ENCODE measurements at regions not wholly inside any gene's neighbourhood (a gene's known extent, or its start where the extent isn't known, plus 50 kb on each side); places are given as distances from the start of the nearest gene placed in this dataset.

DNA sequence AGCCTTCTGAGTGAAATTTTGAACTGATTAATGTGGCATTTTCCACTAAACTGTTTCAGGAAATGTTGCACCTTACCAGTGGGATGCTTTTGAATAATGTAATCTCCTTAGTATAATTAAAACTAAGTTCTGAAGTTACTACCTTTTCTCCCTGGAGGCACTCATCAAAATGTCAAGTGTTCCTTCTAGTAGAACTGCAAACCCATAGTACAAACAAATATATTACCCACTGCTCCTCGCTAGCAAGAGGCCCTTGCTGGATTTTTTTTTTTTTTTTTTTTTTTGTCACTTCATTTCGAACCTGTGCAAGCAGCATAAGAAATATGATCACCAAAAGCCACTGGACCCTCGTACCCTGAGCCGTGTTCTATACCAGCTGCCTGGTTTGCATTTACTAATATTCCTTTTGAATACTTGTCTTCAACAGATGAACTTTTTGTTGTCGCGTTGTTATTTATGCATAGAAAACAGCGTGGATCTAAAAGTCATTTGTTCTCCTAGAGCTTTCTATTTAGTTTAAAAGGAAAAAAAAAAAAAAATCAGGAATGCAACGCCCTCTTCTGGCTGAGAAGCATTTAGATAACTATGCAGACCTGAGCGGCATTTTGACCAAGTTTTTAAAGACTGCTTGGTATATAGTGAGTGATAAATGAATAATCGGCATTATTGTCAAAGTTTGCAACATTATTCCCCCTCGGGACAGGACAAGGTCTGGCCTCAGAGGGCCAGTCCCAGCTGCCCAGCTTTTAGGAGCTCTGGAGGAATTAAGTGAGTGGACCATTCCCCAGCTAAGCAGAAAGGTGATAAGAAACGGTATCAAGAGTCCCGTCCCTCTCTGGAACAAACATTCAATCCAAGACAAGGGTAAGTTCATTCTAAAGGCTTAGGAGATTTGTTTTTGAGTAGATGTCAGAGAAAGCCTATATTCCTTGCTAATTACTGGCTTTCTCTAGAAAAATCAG, 162.5 kb upstream of the KIF2A start:
- TF ChIP-seq, protein P1, sequence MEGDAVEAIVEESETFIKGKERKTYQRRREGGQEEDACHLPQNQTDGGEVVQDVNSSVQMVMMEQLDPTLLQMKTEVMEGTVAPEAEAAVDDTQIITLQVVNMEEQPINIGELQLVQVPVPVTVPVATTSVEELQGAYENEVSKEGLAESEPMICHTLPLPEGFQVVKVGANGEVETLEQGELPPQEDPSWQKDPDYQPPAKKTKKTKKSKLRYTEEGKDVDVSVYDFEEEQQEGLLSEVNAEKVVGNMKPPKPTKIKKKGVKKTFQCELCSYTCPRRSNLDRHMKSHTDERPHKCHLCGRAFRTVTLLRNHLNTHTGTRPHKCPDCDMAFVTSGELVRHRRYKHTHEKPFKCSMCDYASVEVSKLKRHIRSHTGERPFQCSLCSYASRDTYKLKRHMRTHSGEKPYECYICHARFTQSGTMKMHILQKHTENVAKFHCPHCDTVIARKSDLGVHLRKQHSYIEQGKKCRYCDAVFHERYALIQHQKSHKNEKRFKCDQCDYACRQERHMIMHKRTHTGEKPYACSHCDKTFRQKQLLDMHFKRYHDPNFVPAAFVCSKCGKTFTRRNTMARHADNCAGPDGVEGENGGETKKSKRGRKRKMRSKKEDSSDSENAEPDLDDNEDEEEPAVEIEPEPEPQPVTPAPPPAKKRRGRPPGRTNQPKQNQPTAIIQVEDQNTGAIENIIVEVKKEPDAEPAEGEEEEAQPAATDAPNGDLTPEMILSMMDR (IDR thresholded peaks at IDR 0.05) = no peak
- TF ChIP-seq POLR2A (IDR thresholded peaks at IDR 0.05) = no peak
- intact Hi-C loops (cut with DNase I; ENCODE audit: low total_unique reads) = no loop called here
- no peak overlapping the region for H3K4me3 ChIP-seq (ENCODE audit: low read depth, poor library complexity, severe bottlenecking)
- DNase-seq (ENCODE audit: low spot score in 2 of 2) = no peak
- 13 to 16% methylated on average over 13 of the region's 13 CpGs for WGBS, 2 donors

DNA sequence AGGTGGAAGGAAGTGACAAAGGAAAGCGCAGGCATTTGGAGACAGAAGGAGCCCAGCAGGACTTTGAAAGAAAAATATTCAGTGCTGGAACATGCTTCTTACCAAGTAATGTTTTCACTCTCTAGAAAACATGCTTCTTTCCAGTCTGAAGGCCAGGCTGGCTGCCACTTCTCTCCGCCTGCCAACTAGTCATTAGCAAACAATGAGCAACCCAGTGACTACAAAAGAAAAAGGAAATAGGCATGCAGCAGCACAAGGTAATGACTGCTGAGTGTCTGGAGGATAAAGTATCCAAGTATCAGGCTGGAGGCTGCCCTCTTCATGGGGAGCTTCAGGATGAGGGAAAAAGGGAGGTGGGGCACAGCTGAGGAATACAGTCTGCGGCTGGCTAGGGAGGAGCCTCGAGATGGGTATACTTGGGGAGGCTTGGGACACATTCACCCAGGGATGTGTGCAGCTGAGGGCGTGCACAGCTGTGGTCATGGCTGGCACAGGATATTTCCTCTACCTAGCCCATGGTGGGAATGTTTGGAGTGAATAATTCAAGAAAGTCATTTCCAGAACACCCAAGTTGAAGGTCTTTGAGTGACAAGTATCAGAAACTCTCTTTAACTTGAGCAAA, 161.5 kb upstream of the KIF2A start:
- no peak overlapping the region for H3K4me3 ChIP-seq (ENCODE audit: low read depth, poor library complexity, severe bottlenecking)
- no peak for TF ChIP-seq POLR2A (IDR thresholded peaks at IDR 0.05)
- TF ChIP-seq, protein P1 (IDR thresholded peaks at IDR 0.05) = no peak
- intact Hi-C loops (cut with DNase I; ENCODE audit: low total_unique reads) = no loop called here
- no peak for DNase-seq (ENCODE audit: low spot score in 2 of 2)
- WGBS, 2 donors = 50 to 69% methylated on average over 5 of the region's 5 CpGs

DNA sequence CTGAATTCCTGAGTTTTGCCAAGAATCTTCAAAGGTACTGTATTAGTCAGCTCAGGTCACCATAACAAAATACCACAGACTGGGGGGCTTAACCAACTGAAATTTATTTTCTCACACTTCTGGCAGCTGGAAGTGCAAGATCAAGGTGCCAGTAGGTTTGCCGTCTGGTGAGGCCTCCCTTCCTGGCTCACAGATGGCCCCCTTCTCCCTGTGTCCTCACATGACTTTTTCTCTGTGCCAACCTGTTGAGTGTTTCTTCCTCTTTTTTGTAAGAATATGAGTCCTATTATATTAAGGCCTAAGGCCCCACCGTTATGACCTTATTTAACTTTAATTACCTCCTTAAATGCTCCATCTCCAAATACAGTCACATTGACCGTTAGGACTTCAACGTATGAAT, 156.1 kb upstream of the KIF2A start:
- DNase-seq (ENCODE audit: low spot score in 2 of 2) = no peak
- H3K4me3 ChIP-seq (ENCODE audit: low read depth, poor library complexity, severe bottlenecking) = no peak overlapping the region
- WGBS, 2 donors = 69 to 74% methylated on average over 4 of the region's 4 CpGs
- intact Hi-C loops (cut with DNase I; ENCODE audit: low total_unique reads) = no loop called here
- TF ChIP-seq, protein P1 (IDR thresholded peaks at IDR 0.05) = no peak
- no peak for TF ChIP-seq POLR2A (IDR thresholded peaks at IDR 0.05)

DNA sequence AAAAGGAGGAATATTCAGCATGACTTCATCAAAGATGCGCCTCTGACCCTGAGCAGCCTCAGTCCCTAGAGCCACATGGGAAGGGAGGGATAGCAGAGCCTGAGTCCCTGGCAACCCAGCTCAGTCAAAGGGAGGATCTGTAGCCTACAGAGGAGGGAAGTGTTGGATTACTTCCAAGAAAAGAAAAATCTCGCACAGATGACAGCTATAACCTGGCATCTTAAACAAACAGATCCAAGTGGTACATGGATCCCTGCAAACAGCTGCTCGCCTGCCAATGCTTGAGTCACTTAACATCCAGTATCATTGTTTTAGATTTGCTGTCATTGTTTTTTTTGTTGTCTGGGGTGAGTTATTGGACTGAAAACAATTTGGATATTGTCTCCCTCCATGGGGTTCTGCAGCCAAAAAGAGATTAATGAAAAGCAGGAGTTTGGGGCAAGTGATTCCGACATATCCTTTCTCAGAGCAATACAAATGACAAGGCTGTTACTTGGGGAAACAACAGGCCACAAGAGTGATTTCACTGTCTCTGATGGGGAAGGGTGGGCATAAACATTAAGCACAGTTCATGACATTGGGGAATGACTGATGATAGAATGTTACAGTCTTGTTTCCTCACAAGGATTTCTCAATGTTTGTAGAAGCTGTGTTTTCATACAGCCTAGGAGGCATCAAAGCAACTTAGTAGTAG, 153.5 kb upstream of the KIF2A start:
- intact Hi-C loops (cut with DNase I; ENCODE audit: low total_unique reads) = no loop called here
- WGBS, 2 donors = 38 to 47% methylated on average over 4 of the region's 4 CpGs
- no peak for TF ChIP-seq POLR2A (IDR thresholded peaks at IDR 0.05)
- TF ChIP-seq, protein P1 (IDR thresholded peaks at IDR 0.05) = no peak
- no peak overlapping the region for H3K4me3 ChIP-seq (ENCODE audit: low read depth, poor library complexity, severe bottlenecking)
- DNase-seq (ENCODE audit: low spot score in 2 of 2) = no peak

DNA sequence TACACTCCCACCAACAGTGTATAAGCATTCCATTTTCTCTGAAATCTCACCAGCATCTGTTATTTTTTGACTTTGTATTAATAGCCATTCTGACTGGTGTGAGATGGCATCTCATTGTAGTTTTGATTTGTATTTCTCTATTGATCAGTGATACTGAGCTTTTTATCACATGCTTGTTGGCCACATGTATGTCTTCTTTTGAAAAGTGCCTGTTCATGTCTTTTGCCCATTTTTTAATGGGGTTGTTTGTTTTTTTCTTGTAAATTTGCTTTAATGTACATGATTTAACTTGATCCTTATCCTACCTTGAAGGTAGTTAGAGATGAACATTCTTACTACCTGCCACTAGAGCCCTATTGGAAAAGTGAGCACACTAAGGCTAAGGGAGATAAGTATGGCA, 151.2 kb upstream of the KIF2A start:
- no peak for DNase-seq (ENCODE audit: low spot score in 2 of 2)
- H3K4me3 ChIP-seq (ENCODE audit: low read depth, poor library complexity, severe bottlenecking) = no peak overlapping the region
- intact Hi-C loops (cut with DNase I; ENCODE audit: low total_unique reads) = no loop called here
- no peak for TF ChIP-seq POLR2A (IDR thresholded peaks at IDR 0.05)
- TF ChIP-seq, protein P1 (IDR thresholded peaks at IDR 0.05) = no peak

Measured in lower leg skin (tissue), 4 donors.